Suppressor macrophage (primary cell): ENCODE measurements at regions not wholly inside any gene's neighbourhood (a gene's known extent, or its start where the extent isn't known, plus 50 kb on each side); places are given as distances from the start of the nearest gene placed in this dataset.

Source experiments
- DNase-seq, 4 experiments: peaks; one replicate each; pipeline ENCODE4 v3.0.0-alpha.2; 2020 to 2022

DNA sequence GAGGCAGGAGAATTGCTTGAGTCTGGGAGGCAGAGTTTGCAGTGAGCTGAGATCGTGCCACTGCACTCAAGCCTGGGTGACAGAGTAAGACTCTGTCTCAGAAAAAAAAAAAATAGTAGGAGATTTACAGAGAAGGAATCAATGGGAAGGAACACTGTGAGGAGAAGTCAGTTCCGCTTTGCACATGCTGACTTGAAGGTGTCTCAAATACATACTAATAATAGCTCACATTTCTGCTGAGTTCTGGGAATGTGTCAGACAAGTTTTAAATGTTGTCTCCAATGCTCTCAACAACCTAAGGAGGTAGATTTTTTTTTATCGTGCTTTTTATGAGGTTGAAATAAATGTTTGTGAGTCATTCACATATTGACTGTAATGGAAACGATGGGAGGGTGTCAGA lies 654.9 kb upstream of the CELF2 start:
- DNase-seq = no peak

DNA sequence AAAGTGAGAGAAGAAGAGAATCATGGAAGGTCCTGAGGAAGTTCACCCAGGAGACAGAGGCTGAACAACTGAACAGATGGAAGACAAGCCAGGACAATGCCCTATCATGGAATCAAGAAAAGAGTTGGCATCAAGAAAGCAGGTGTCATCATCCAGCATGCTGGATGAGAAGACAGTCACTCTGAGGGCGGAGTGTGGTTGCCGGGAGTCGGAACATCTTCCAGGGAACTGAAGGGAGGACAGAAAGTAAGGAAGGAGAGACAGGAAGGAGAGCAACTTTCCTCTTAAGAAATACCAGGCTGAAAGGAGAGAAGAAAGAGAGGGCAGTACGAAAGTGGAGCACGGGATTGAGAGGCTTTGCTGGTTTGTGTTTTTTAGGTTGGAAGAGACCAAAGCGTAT lies 654.5 kb upstream of the CELF2 start:
- DNase-seq = no peak

DNA sequence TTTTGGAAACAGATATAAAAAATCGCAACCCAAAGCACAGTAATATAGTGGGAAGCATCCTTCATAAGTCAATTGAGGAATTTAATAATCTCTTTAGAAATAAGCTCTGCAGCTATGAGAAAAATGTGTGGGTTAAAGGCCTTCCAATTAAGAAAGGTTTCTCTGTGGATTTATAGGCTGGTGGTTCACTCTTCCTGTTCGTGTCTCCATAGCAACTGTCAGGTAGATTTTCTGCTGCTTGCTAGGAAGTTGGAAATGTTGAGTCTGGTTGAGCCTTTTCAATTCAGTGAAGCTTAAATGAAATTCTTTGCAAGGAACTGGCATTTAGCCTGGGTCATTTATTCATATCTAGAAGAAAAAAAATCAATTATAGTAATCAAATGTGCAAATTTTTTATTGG lies 652.8 kb upstream of the CELF2 start:
- DNase-seq = no peak

DNA sequence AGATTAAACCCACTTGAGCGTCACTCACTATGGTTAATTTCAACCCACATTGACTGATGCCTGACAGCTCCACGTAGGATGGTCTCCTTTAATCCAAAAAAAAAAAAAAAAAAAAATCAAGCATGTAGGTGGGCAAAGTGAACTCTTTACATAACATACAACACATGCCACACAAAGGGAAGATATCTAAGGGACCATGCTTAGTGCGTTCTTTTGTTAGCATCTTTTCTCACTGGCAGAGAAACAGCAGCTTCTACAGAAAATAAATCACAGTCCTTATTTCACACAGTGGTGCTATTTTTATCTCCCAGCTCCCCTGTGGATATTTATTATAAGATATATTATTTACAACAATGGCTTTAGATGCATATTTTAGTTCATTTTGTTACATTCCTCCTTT lies 652.0 kb upstream of the CELF2 start:
- no peak for DNase-seq

DNA sequence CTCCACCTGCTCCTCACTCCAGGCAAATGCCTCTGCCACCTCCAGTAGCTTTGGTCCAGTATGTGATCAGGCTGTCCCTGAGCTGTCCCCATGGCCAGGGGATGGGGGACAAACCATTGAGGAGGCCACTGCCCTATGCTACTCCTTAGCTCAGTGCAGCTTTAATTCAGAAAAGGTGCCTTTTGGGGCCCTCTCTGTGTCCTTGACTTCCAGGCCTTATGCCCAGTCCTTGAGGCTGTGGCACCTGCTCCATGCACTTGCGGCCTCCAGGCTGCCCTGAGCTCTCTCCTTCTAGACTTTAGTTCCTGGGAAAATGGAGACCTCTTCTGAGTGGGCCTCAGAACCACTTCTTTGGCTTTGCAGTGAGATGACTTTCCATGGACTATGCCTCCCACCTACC lies 650.8 kb upstream of the CELF2 start:
- DNase-seq = no peak

DNA sequence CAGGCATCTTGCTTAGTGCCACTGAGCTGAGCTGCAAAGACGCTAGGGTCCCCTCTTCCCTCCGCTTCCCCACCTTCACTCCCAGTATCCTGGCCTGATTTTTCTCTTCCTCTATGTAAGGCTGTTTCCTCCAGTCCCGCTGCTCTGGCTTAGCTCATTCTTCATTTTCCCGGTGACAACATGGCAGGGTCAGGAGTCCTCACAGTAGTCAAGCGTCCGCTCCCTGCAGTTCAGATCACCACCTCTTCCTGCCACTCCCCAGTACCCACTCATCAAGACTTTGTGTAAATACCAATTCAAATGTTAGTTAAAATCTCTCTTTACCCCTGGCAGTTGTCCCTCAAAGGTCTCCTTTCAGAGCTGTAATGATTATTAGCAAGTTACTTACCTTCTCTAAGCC lies 650.4 kb upstream of the CELF2 start:
- DNase-seq = no peak

DNA sequence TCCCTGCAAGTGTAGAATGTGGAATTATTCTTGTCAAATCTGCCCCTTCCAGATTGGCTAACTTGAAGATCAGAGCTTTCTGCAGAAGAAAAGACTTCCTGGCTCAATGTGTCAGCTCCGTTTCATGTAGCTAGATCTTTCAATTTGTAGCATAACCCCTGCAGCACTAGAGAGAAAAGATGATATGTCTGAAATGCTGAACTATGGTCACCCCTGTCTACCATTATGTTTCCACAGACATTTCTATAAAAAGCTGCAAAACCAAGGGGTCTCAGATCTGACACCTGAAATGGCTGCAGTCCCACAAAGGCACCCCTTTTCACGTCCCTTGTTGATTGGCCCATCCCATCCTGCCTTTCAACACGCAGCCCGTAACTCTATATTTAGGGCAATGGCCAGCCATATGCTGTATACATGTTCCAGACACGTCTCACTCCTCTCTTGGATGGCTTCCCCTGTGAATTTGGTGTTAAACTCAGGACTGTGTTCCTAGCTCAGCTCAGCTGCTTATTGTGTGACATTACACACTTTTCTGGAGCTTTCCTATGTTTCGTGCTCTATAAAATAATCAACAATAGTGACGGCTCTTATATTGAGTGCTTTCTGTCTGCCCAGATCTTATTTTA lies 648.6 kb upstream of the CELF2 start:
- no peak for DNase-seq

DNA sequence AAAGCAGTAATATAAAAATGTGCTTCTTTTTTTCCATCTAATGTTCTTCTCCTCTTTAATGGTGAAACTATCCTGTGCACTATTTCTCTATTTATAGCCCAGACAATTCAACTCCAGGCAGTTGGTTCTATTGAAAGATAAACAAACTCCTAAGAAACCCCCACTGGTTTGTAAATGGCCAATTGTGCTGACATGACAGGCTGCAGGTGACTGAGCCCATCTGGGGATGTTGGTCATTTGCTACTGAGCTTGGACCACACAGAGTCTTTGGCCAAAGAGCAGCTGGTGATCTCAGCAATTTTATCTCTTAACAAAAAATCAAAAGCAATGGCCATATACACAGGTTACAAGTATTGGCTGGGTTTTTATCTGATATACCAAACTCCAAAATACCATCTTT lies 631.8 kb upstream of the CELF2 start:
- no peak for DNase-seq

DNA sequence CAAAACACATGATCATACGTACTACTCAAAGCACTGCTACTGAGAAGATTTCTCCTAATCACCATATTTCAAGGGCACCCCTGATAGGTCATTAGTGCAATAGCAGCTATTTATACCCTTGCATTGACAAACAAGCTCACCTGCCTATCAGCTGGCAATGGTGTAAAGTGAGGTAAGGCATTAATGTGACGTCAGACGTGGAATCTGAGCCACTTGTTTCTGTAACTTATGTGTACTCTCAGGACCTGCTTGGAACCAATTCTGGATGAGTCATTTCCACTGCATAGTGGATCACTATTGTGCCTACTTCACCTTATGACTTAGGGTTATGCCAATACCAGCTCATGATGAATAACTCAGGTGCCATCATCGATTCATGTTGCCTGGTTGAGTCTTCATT lies 628.5 kb upstream of the CELF2 start:
- DNase-seq = no peak

DNA sequence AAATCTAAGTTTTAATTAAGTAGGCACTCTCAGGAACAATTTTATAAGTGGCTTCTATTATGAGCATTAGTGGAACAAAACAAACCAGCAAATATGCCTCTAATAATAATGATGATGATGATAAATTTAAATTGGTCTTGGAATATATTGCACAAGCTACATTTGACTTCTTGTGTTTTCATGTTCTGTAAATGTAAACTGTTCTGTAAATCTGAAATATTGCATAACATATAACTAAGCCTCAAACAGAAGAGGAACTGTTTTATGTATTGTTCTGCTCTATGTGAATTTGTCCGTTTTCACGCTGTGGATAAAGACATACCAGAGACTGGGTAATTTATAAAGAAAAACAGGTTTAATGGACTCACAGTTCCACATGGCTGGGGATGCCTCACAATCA lies 625.2 kb upstream of the CELF2 start:
- peak in 3 of 4 experiments; percentile 8 to 57 (median 50) for DNase-seq

DNA sequence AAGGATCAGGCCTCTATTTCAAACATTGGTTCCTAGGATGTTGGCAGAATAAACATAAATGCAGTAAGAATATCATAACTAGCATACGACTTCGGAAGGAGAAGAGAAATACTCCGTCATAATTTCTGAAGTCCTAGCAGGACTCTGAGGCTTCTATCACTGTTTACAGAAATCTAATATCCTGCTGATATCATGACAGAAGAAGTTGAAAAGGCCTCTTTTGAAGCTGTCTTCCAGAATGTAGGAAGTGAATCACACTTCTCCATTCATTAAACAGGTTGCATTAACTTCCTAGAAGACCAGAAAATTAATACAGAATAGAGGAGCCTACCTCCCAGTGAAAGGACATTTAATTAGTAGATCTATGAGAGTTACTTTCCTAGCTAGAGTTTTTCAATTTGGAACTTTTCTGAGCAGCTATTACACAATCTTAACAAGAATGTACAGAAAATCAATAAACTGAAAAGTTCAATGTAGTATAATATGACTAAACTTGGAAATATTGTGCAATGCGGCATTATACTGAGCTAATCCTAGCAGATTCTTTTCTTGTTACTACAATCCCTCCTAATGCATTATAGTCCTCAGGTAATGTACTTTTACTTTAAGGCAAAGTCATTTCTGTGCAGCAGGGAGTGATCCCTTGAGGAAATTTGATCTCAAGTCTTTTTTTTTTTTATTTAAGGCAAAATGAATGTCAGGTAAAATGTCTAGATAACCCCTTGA lies 622.6 kb upstream of the CELF2 start:
- DNase-seq = peak in 2 of 4 experiments; percentile 6 to 7

DNA sequence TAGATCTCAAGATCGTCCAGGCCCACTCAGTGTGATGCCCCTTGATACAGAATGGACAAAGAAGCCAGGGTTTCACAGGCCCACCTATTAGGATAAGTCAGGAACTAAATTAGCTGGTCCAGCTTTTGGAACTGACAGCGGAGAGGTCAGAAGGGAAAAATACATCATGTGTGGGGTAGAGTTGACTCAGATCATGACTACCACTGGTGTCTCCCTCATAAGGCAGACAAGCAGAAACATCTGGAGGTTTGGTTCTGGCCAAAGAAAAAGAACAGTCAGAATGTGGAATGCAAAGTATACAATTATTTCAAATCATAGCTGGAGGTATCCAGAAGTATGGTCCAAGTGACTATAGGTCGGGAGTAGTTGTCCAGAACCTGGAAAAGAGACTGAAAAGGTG lies 621.1 kb upstream of the CELF2 start:
- no peak for DNase-seq

DNA sequence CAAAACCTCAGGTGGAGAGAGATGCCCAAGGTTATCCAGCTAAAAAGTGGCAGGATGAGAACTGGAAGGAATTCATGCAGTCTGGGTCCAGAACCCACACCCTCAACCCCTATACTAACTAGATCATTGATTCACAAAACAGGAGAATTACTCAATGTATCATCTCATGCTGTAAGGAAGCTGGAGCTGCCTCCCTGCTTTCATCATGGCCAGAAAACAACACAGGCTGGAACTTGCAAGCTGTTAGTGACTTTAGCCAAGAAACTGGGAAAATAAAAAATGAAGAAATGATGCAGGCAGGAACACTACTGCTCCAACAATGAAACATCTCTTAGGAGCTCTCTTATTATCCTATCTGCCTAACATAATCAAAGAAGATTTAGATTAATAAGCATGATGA lies 619.8 kb upstream of the CELF2 start:
- no peak for DNase-seq

DNA sequence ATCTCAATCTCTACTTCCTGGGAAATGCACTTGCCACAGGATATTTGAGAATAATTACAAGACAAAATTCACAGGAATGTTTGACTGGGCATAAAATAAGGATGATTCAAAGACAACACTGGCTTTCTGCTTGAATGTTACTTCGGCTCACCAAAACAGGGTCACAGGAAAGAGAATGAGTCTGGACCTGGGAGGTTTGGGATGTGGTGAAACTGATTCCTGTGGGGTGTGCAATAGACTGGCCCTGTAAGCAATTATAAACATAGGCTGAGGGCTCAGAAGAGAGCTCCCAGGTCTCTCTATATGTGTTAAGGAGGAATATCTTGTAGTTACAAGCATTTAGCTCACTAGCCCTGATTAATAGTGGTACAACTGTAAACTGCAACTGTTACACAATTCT lies 613.9 kb upstream of the CELF2 start:
- DNase-seq = no peak

DNA sequence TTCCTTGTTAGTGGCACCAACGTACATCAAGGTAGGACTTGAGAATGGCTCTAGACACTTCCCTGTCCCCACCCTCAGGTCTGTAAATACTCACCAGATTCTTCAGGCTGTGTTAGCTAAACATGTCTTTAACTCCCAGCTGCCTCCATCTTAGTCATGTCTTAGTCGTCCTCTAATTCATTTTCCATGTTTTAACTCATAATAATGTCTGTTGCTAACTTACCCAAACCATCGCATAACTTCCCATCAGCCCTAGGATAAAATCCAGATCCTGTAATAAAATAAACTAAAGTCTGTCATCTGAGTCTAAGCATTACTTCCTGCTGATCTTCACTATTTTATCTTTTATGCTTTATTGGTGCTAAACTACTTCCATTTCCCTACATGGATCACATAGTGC lies 600.0 kb upstream of the CELF2 start:
- DNase-seq = no peak

DNA sequence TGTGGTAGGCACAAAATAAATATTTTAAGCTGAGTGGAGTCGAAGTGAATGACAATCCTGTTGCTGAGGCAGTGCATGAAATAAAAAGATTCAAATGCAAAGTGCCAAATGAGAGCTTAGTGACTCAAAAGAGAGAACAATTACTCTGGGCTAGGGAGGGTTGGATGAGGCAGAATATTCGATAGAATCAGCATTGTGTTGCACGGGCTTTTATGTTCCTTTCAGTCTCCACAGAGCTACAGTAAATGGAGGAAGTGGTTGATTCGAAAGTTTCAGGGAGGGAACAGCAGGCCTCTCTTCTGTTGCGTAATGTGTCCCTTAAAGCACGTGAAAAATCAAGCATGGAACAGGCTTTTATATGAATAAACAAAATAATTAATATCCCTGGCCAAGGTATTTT lies 599.3 kb upstream of the CELF2 start:
- DNase-seq = peak; percentile 59 to 73 (median 69)

DNA sequence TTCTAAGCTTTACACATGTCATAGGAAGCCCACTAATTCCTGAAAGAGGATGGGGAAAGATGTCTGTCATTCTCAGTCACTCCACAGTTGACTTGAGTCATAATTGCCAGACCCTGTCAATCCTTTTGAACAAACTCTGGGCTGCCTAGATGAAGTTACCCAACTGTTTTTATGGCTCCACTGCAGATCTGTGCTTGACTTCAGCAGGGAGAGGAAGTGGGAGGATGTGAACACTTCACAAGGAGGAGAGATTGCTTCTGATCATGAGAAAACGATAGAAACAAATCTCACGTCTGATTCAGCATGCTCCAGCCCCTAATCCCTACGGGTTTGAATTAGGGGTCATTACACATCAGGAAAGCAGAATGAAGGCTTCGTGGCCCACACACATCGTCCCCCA lies 596.6 kb upstream of the CELF2 start:
- peak in 3 of 4 experiments; percentile 6 to 13 (median 7) for DNase-seq

DNA sequence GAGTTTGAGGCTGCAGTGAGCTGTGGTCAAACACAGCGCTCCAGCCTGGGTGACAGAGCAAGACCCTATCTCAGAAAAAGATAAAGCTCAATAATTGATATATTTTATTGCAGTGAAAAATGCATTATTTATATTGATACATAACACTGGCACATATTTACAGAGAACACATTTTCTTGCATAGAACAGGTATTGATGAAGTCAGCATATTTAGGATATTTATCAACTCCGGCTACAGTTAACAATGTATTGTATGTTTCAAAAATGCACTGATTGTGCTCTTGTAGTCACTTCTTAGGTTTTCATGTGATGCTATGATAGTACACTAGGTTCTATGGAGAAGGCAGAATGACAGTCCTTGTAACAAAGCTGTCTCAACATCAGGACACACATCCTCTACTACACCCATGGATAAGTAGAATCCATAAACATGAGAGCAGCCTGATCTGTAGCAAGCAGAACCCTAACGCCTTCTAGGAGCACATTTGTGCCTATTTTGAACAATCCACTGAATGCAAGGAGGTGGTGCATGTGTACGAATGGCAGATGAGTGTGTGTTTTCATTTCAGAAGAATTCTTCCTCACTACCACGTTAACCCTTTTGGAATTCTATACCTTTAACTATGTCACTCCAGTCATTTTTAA lies 586.1 kb upstream of the CELF2 start:
- no peak for DNase-seq

DNA sequence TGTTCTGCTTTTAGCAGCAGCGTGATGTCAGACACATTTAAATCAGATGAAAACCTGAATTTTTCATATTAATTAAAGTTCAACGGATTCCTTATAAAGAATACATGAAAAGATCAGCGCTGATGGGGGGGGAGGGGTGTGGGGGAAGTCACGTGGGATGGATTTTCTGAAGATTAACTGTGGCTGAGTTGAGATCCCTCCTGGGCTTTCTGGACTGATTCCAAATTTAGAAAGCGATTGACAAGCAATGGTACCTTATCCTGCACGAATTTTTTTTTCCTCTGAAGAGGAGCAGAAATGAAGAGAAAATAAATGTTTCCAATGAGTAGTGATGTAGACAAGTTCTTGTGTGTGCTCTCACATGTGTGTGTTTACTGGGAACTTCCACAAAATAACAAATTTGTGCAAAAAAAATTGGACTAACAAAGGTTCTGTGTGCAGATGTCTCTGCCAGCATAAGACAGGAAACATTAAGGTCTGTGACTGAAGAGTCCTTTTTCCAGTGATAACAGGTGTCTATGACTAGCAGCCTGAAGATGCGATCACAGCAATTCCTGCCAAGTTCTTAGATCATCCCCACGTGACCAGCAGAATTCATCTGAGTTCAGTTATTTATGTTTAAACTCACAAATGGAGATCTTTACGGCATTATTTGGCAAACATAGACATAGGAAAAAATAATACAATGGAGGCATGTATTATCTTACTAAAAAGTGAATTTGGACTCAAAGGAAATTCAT lies 585.2 kb upstream of the CELF2 start:
- no peak for DNase-seq

DNA sequence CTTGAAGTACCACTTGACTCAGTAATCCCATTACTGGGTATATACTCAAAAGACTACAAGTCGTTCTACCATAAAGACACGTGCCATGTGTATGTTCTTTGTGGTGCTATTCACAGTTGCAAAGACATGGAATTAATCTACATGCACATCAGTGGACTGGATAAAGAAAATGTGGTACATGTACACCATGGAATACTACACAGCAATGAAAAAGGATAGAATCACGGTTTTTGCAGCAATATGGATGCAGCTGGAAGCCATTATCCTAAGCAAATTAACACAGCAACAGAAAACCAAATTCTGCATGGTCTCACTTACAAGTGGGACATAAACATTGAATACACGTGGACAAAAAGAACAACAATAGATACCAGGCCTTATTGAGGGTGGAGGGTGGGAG lies 583.4 kb upstream of the CELF2 start:
- no peak for DNase-seq

DNA sequence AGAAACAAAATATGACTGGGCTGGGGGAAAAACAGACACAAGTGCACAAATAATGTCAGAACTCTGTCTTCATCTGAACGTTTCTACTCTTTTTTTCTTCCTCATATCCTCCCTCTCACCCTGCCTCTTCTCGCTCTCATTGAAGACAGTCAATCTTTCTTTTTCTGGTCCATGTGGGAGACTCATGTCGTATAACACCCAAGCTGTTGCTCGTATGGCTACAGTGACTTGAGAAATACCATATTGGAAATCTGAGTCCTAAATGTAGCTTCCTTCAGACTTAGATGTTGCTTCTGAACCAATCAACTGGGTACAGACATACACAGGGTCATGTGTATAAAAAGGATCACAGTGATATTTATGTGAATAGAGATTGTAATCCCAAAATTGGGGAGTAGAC lies 579.8 kb upstream of the CELF2 start:
- DNase-seq = no peak

DNA sequence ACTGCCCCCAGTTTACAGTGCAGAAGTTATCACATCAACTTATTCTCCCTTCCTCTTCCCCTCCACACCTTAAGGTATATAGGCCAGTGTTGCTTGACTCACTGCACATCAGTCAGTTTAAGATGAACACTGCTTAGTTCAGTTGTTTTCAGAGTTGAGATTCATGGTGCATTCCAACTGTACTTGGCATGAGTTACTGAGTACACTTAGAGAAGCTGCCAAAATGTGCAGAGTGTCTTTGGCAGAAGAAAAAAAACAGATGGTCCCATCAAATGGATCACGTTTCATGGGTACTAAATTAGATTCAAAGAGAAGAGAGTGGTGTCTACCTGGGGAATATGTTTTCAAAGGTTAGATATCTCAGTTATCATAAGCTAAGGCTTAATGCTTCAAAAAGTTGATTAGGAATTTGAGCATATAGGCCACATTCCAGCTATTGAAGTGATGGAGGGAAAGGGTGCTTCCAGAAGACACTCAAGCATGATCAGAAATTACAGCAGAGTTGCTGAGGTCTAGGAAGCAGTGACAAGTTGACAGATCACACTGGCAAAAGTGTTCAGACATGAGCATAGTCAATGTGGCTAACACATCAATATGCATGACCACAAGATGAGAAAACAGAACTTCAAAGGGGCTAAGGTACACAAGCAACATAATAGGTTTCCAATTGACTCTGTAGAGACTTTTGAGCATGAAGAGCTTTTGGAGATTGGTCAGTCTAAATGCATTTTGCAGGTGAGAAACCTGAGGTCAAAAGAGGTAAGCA lies 579.2 kb upstream of the CELF2 start:
- no peak for DNase-seq

DNA sequence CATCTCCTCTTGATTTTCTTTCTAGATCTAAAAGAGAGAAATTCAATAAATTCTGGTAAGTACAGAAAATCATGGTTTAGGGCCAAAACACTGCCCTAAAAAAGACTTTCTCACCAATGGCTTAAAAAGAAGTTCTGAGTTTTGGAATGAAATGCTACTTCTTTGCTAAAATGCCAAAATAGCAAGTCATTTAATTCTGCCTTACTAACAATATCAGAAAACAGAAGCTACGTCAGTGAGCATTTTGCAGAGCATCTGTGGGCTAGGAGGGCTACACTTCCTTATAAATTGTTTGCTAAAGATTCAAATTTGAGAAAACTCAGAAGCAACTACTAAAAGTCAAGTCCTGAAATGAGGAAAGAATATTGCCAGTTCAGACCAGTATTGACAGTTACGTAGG lies 560.8 kb upstream of the CELF2 start:
- no peak for DNase-seq
